Activated naive CD4-positive, alpha-beta T cell treated with Interleukin-2 at 50 U/mL for 16 hours (primary cell): ENCODE measurements at regions not wholly inside any gene's neighbourhood (a gene's known extent, or its start where the extent isn't known, plus 50 kb on each side); places are given as distances from the start of the nearest gene placed in this dataset.
"Not testable (repeated sequence)": the region's sequence is repeated elsewhere in the genome, so short reads cannot be mapped to it uniquely, and the experiment has no call there.

Experiments used
- DNase-seq: peaks from one replicate; pipeline ENCODE4 v3.0.0-alpha.2; 2020

DNA sequence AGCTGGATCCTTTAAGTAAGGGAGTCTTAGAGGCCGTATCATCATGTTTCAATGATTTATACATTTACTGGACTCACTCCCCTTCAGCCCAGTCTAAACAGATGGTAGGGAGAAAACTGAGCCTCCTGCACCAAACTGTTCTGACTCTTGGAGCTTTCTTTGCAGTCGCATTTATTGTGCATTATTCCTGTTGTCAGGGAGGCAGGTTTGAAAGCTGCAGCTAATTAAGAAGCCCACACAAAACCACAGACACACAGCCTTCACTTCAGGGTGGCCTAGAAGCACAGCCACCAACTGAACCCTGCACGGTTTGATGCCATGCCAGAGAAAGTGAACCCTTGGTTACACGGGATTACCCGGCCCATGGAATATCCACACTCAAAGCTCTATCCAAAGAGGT lies 911.0 kb downstream of the UQCRFS1 start:
- DNase-seq: no peak

GRCh38 chr19:28301463-28301862 lies 911.5 kb downstream of the UQCRFS1 start:
- no peak for DNase-seq

- no peak for DNase-seq
Observed at GRCh38 chr19:28299649-28300048, 913.3 kb downstream of the UQCRFS1 start.

- no peak for DNase-seq
Observed at GRCh38 chr19:28297586-28298157, 915.3 kb downstream of the UQCRFS1 start.

GRCh38 chr19:28297036-28297435 lies 915.9 kb downstream of the UQCRFS1 start:
- no peak for DNase-seq

GRCh38 chr19:28296506-28296905 lies 916.4 kb downstream of the UQCRFS1 start:
- no peak for DNase-seq

DNA sequence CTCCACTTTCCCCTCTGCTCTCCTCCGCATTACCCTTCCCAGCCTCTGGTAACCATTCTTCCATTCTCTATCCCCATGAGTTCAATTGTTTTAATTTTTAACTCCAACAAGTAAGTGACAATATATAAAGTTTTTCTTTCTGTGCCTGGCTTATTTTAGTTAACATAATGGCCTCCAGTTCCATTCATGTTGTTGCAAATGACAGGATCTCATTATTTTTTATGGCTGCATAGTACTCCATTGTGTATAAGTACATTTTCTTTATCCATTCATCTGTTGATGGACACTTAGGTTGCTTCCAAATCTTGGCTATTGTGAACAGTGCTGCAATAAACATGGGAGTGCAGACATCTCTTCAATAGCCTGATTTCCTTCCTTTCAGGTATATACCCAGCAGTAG lies 918.0 kb downstream of the UQCRFS1 start:
- not testable (repeated sequence) for DNase-seq

DNA sequence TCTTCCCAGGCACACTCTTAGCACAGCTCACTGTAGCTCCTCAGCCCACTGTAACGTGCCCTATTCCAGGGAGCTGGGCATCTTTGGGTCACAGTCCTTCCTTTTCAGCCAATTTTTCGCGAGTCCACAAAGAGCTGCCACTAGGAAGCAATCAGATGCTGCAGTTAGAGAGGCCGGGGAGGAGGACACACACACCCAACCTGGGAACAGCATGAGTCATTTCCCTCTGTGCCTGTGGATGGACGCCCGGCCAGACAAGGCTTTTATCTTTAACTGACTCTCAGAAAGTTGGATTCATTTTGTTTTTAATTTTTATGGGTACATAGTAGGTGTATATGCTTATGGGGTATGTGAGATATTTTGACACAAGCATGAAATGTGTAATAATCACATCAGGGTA lies 918.6 kb downstream of the UQCRFS1 start:
- no peak for DNase-seq

- DNase-seq: no peak
Observed at GRCh38 chr19:28293685-28294084, 919.3 kb downstream of the UQCRFS1 start.

- DNase-seq: no peak
Observed at GRCh38 chr19:28292822-28293500, 920.0 kb downstream of the UQCRFS1 start.

DNA sequence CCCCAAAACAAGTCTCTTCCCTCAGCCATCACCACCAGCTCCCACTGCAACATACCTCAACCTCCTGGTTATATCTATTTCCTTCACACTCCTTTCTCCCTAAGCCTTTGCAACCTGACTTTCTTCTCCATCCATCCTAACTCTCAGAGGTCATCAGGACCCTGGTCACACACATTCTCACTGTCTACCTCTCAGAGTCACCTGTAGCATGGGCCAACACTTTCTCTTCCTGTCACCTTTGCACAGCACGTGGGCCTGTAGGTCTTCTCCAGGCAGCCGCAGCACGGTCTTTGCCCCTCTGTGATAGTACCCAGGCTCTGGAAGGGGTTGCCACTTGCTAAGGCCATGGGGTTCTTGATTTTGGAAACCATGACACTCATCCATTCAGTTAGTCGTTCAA lies 921.1 kb downstream of the UQCRFS1 start:
- DNase-seq: no peak

GRCh38 chr19:28290963-28291657 lies 921.8 kb downstream of the UQCRFS1 start:
- DNase-seq: no peak

DNA sequence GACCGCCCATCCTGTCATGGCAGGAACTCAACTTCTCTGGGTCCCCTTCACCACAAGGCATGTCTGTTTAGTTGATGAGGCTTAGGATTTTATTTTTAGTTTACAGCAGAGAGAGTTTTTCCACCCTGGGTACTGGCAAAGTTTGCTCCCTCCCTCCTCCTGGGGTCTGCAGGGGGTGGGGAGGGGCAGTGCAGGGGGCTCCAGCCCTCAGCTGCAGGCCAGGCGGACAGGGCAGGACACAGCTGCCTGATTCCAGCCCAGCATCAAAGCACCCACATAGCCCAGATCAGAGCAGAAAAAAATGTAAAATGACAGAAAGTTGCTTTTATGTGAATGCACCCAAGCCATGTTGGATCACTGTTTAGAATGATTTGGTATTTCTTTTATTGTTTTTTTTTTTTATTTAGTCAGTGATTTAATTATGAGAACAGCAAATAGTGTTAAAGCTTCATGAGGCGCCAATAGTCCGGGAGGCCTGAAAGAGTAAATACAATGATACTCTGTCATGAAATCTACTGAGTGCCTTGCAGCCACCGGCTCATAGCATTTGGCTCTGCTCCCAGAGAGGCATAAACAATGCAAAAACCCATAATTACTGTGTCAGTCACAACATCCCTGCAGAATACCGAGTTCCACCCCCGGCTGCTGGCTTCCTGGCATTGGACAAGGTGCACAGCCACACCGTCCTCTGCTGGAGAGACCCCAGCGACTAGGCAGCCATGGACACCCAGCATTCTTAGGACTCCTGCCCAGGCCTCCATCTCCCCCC lies 923.5 kb downstream of the UQCRFS1 start:
- DNase-seq: no peak

GRCh38 chr19:28288572-28289264 lies 924.2 kb downstream of the UQCRFS1 start:
- DNase-seq: no peak

DNA sequence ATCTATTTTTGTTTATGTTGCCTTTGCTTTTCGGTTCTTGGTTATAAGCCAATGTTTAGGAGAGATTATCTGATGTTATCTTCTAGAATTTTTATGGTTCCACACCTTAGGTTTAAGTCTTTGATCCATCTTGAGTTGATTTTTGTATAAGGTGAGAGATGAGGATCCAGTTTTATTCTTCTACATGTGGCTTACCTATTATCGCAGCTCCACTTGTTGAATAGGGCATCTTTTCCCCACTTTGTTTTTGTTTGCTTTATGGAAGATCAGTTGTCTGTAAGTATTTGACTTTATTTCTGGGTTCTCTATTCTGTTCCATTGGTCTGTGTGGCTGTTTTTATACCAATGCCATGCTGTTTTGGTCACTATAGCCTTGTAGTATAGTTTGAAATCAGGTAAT lies 927.0 kb downstream of the UQCRFS1 start:
- DNase-seq: no peak

- no peak for DNase-seq
Observed at GRCh38 chr19:28285078-28285477, 927.9 kb downstream of the UQCRFS1 start.

DNA sequence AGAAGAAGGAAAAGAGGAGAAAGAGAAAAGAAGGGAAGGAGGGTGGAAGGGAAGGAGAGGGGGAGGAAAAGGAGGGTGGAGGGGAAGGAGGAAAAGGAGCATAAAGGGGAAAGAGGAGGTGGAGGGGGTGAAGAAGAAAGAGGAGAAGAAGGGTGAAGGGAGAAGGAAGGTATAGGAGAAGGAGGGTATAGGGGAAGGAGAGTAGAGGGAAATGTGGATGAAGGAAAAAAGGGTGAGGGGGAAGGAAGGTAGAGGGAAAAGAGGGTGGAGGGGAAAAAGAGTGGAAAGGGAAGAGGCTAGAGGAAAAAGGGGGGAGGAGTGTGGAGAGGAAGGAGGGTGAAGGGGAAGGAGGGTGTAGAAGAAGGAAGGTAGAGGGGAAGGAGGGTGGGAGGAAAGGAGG lies 928.6 kb downstream of the UQCRFS1 start:
- no peak for DNase-seq

DNA sequence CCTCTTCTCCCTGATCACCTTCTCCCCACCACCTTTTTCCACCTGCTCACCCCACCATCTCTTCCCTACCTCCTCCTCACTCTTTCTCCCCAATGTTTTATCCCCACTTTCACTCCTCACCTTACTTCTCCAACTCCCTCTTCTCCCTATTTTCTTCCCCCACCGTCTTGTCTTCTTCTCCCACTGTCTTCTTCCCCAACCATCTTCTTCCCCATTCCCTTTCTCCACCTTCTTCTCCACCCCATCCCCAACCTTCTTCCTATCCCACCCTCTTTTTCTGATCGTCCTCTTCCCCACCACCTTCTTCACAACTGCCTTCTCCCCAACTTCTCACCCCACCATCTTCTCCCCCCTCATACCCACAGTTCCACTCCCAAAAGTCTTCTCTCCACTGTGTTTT lies 929.4 kb downstream of the UQCRFS1 start:
- DNase-seq: no peak

GRCh38 chr19:28281676-28282075 lies 931.3 kb downstream of the UQCRFS1 start:
- no peak for DNase-seq

GRCh38 chr19:28264556-28264955 lies 948.4 kb downstream of the UQCRFS1 start:
- DNase-seq: no peak

DNA sequence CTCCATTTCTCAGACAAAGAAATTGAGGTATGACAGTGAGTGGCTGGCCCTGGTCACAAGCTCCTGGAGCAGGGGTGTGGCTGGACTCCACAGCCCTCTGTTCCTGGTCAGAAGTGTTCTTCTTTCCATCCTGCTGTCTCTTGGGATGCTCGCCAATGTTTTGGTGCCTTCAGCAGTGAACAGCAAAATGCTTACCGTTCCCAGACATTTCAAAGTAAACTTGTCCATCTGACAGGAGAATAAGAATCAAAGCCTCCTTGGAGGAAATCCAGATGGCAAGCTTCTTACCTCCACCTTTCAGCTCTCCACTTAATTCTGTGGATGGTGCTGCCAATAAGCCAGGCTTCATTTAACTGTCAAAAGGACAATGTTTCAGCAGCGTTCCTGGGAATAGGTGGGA lies 954.1 kb downstream of the UQCRFS1 start:
- no peak for DNase-seq

- DNase-seq: no peak
Observed at GRCh38 chr19:28257396-28257795, 955.6 kb downstream of the UQCRFS1 start.

- DNase-seq: no peak
Observed at GRCh38 chr19:28247243-28247642, 965.7 kb downstream of the UQCRFS1 start.
